HL-60 (cell line): ENCODE measurements at regions not wholly inside any gene's neighbourhood (a gene's known extent, or its start where the extent isn't known, plus 50 kb on each side); places are given as distances from the start of the nearest gene placed in this dataset.

Source experiments
- DNase-seq, 2 experiments: peaks; one replicate each; pipeline ENCODE4 v3.0.0-alpha.2; 2010 to 2020; ENCODE audit warnings: low read depth in 1 of 2, low spot score in 1 of 2
- H3K27ac ChIP-seq: fragments of 250-450 bp; sonication (Bioruptor Pico); replicated peaks from 2 replicates; pipeline ENCODE4 v1.5.1; 2020; ENCODE audit warnings: mild to moderate bottlenecking, moderate library complexity
- H3K27me3 ChIP-seq: fragments of 250-450 bp; sonication (Bioruptor Pico); 2 replicates; pipeline ENCODE4 v1.5.1; 2021; ENCODE audit warnings: mild to moderate bottlenecking, moderate library complexity; ENCODE audit not compliant: insufficient read depth, poor library complexity, severe bottlenecking
- H3K4me3 ChIP-seq: replicated peaks from 2 replicates; pipeline ENCODE4 v1.5.1; 2011; ENCODE audit warnings: mild to moderate bottlenecking, control low read depth, low read length; ENCODE audit not compliant: insufficient read depth
- CTCF ChIP-seq: IDR thresholded peaks from one replicate; pipeline ENCODE4 v1.5.1; 2011; ENCODE audit warnings: low read length, control low read depth, inconsistent platforms; ENCODE audit not compliant: insufficient read depth
- GABPA ChIP-seq: IDR thresholded peaks from 2 replicates; pipeline ENCODE4 v1.6.1; 2012; ENCODE audit warnings: low read depth
- POLR2AphosphoS5 ChIP-seq: IDR thresholded peaks from 2 replicates; pipeline ENCODE4 v1.6.1; 2012; ENCODE audit warnings: low read depth
- REST ChIP-seq: IDR thresholded peaks from 2 replicates; pipeline ENCODE4 v1.6.1; 2012; ENCODE audit warnings: low read depth; ENCODE audit not compliant: insufficient replicate concordance
- SPI1 ChIP-seq: IDR thresholded peaks from 2 replicates; pipeline ENCODE4 v1.6.1; 2012; ENCODE audit warnings: low read depth, mild to moderate bottlenecking, borderline replicate concordance

GRCh38 chr7:86942081-86942480 is 117.4 kb downstream of the ELAPOR2 start:
- TF ChIP-seq POLR2AphosphoS5 = no peak
- no peak for TF ChIP-seq SPI1
- no peak for TF ChIP-seq CTCF
- TF ChIP-seq REST = no peak
- TF ChIP-seq GABPA = no peak
- DNase-seq = no peak
- Histone ChIP-seq H3K27me3 (peaks cover 3% of the 10 kb centered on the region), H3K4me3 (no peak overlapping the region), H3K27ac (no peak overlapping the region)

- H3K27me3 ChIP-seq = peaks cover 3% of the 10 kb centered on the region
- no peak overlapping the region for H3K4me3 ChIP-seq
- TF ChIP-seq REST (no peak), CTCF (peak; percentile 31), GABPA (no peak), SPI1 (no peak), POLR2AphosphoS5 (no peak)
- peak; percentile 6 to 36 for DNase-seq
- no peak overlapping the region for H3K27ac ChIP-seq
Observed at GRCh38 chr7:86939197-86939814, 120.1 kb downstream of the ELAPOR2 start.

- Histone ChIP-seq H3K27me3 (peaks cover 3% of the 10 kb centered on the region), H3K4me3 (no peak overlapping the region), H3K27ac (no peak overlapping the region)
- no peak for DNase-seq
- no peak for TF ChIP-seq GABPA
- no peak for TF ChIP-seq CTCF
- TF ChIP-seq REST = no peak
- TF ChIP-seq POLR2AphosphoS5 = no peak
- TF ChIP-seq SPI1 = no peak
Observed at GRCh38 chr7:86937363-86937878, 122.0 kb downstream of the ELAPOR2 start.
